ENCODE measurements at regions not wholly inside any gene's neighbourhood (a gene's known extent, or its start where the extent isn't known, plus 50 kb on each side); places are given as distances from the start of the nearest gene placed in this dataset.
A peak's percentile ranks its signal among the peaks of the same experiment; 100 is the strongest.
"Not testable (repeated sequence)": the region's sequence is repeated elsewhere in the genome, so short reads cannot be mapped to it uniquely, and the experiment has no call there.

DNA sequence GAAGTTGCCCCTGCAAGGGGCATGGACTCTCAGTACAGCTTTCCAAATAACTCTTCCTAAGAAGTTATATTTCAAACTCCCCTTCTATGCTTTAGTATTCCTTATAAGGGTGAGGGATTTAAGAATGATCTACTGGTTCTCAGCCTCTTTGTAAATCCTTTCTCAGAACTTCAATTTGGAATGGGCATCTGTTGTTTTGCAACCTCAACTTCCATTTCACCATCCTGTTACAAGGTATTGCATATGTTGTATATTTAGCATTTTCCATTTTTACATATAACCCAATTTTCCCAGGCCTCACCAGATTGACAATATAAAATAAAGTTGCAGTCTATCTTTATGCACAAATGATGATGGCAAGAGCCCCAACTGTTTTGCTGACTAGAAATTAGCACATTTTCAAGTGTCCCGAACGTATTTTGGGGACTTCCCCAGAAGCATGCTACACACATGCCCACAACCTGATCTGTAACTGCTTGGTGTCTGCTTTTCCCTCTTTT is 154.9 kb upstream of the CARMIL1 start:
- no peak for DNase-seq (ENCODE audit: low read depth)

DNA sequence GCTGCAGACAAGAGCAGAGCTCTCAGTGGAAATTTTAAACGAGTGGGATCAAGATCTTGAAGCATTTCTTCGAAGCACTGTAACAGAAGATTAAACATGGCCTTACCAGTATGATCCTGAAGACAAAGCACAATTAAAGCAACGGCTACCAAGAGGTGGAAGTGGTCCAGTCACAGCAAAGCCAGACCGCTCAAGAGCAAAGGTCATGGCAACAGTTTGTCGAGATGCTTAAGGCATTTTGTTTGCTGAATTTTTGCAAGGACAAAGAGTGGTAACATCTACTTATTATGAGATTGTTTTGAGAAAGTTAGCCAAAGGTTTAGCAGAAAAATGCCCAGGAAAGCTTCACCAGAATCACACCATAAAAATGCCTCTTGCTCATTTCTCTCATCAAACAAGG is 153.4 kb upstream of the CARMIL1 start:
- DNase-seq (ENCODE audit: low read depth) = no peak

DNA sequence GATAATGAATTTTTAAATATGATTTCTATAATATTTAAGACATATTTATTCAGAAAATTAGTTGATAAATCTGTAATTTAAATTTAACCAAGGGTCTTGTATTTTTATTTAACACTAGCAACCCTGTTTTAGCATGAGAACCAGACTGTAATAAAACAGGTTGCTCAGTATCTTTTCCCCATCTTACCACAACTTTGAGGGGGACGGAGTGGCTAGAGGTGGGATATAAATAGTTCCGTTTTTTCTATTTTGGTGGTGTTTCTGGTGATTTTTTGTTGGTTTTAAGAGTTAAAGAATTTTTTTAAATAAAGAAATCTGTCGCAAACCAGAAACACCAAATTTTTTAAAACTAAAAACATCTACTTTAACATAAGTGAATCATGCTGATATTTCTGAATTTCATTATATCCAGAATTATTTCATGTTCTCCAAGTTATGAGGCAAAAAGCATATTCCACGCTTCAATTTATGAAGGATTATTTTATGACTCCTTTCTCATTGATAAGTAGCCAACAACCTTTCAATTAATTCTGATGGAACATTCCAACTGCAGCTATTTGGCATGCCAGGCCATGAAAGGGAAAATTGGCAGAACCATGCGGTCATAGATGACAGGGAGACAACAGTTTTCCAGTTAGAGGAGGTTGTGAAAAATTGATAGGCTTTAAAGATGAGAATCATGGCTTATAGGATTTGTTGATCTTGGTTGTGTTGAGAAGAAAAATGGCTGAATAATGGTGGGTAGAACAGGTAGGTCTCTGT is 151.9 kb upstream of the CARMIL1 start:
- no peak for DNase-seq (ENCODE audit: low read depth)

- no peak for DNase-seq (ENCODE audit: low read depth)
Observed at GRCh38 chr6:25130518-25130917, 148.7 kb upstream of the CARMIL1 start.

DNA sequence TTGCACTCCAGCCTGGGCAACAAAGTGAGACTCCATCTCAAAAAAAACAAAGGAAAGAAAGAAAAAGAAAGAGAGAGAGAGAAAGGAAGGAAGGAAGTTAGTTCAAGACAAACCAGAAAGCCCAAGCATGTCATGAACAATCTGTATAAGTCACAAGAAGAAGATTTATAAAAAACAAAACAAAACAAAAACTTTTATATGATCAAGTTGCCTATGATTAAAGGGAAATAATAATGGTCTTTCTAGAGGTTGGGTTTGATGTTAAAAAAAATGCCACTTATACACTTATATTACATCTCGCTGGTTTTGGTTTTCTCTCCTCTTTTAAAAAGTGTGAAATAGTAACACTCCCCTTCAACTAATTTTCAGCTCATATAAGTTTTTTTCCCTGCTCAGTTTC is 146.2 kb upstream of the CARMIL1 start:
- DNase-seq (ENCODE audit: low read depth) = no peak

GRCh38 chr6:25133568-25133967 is 145.6 kb upstream of the CARMIL1 start:
- DNase-seq (ENCODE audit: low read depth) = no peak

GRCh38 chr6:25136854-25137253 is 142.3 kb upstream of the CARMIL1 start:
- no peak for DNase-seq (ENCODE audit: low read depth)

GRCh38 chr6:25137480-25137879 is 141.7 kb upstream of the CARMIL1 start:
- DNase-seq (ENCODE audit: low read depth) = no peak

DNA sequence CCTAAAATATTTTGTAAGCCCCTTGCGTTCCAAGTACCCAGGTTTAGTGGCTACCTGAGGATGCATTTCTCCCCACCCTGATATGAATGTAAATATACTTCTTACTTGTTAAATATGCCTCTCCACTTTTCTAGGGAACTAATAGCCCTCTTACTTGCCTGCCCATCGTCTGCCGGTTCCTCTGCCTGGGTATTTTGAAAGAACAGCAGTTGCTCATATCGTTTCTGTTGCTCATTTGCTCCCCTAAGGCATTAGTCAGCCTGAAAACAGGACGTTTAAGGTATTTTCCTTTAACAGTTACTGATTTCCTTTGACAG is 141.3 kb upstream of the CARMIL1 start:
- no peak for DNase-seq (ENCODE audit: low read depth)

- peak; percentile 34 for DNase-seq (ENCODE audit: low read depth)
Observed at GRCh38 chr6:25138233-25138933, 140.8 kb upstream of the CARMIL1 start.

GRCh38 chr6:25138934-25139415 is 140.2 kb upstream of the CARMIL1 start:
- DNase-seq (ENCODE audit: low read depth) = no peak

DNA sequence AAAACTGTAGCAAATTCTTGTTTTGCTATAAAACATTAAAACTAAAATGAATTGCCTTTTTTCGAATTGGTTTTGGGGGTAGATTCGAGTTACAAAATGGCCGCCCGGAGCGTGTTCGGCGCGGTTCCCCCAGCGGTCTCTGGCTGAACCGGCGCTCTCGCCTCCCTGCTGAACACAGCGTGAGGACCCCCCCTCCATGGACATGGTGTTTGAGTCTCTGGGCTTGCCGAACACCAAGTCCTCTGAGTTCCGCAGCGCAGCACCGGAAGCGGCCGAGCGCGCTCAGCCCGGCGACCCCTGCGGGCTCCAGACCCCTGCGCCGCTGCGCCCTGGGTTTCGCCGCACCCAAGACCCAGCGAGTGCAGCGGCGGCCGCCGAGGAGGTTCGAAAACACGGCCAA is 139.6 kb upstream of the CARMIL1 start:
- not testable (repeated sequence) for DNase-seq (ENCODE audit: low read depth)

DNA sequence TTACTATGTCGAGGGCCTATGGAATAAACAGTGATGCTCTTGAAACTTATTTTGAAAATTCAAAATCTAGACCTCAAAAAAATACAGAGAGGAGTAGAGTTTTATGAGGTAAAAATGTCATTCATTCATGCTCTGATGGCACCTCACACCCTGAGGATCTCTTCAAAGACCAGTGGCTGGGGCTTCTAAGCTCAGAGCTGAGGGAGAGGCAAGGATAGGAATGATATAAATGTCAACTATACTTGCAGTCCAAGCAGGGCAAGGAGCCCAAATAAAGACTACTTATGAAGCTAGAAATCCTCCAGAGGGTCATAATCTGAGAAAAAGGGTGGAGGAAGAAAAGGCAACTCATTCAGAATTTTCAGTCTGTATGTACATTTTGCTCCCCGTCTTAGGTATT is 136.7 kb upstream of the CARMIL1 start:
- no peak for DNase-seq (ENCODE audit: low read depth)

DNA sequence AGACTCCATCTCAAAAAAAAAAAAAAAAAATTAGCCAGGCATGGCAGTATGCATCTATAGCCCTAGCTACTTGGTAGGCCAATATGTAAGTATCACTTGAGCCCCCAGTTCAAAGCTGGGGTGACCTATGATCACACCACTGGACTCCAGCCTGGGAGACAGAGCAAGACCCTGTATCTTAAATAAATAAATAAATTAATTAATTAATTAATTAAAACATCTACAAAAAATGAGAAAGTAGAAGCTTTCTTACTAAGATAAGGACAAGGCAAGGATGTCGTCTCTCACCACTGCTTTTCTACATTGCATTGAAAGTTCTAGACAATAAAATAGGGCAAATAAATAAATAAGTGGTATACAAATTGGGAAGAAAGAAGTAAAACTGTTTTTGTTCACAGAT is 134.3 kb upstream of the CARMIL1 start:
- no peak for DNase-seq (ENCODE audit: low read depth)

DNA sequence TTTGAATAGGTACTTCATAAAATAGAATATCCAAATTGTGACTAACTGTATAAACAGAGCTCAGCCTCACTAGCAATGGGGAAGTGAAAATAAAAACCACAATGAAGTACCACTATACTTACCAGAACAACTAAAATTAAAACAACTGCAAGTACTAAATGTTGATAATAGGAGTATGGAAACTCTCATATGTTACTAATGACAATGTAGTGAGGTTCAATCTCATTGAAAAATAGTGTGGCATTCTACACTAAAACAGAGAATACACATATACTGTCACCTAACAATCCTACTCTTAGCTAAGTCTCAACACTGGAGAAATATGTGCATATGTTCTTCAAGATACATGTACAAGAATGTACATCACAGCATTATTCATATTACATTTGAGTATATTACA is 132.0 kb upstream of the CARMIL1 start:
- DNase-seq (ENCODE audit: low read depth) = no peak

DNA sequence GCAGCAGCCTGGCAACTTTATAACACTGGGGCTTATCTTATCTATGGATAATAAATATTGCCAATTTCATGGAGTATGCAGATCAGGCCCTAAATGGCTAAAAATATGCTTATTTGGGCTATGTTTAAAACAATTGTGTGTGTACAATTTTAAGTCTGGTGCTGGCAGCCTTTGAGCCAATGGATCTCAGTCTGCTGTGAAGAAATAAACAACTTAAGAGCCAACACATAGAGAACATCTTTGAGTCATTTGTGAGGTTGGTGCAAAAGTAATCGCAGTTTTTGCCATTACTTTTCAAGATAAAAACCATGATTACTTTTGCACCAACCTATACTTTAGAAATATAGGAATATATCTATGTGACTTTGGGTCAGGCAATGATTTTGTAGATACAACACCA is 129.1 kb upstream of the CARMIL1 start:
- no peak for DNase-seq (ENCODE audit: low read depth)

DNA sequence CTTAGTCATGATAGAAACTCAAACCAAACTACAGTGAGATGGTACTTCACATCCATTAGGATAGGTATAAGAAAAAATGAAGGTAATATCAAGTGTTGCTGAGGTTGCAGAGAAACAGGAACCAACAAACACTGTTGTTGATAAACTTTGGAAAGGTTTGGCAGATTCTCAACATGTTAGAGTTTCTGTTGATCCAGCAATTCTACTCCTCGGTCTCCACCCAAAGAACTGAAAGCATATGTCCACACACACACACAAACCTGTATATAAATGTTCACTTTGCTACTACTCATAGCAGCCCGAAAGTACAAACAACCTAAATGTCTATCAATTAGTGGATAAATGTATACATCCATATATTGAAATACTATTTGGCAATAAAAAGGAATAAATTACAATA is 128.3 kb upstream of the CARMIL1 start:
- DNase-seq (ENCODE audit: low read depth) = no peak

DNA sequence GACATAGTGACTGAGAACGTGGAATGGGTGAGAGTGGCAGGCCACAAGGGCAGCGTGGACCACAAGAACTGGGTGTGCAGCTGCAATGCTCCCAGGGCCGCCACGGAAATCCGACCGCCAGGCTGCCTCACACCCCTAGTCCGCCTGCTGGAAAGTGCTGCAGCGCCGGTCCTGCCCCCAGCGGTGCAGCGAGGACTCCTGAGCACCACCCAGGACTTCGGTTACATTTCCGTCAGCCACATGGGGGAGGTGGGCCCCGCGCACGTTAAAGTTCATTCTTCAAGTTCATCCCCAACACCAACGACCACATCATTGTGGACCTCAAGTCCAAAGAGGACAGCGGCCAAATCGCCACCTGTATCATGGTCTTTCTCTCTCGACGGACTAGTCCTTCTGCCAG is 126.1 kb upstream of the CARMIL1 start:
- no peak for DNase-seq (ENCODE audit: low read depth)

GRCh38 chr6:25154034-25154596 is 125.1 kb upstream of the CARMIL1 start:
- DNase-seq (ENCODE audit: low read depth) = no peak

DNA sequence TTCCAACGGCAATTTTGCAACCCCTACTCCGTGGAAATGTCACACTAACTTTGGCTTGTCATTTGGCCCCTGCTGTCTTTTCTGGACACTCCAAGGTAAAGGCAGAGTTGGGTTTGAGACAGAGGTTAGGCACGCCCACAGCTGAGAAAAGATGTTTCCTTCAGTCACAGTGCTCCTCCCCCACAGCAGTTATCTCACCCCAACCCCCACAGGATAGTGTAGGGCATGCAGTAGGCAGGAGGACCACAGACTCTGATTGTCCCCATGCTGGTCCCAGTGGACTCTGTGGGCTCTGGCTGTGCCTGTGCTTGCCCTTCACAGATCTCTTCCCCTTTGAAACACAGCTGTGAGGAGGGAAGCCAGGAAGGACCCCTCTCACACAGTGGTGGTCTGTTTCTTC is 124.0 kb upstream of the CARMIL1 start:
- DNase-seq (ENCODE audit: low read depth) = no peak

- DNase-seq (ENCODE audit: low read depth) = no peak
Observed at GRCh38 chr6:25156123-25156522, 123.1 kb upstream of the CARMIL1 start.

DNA sequence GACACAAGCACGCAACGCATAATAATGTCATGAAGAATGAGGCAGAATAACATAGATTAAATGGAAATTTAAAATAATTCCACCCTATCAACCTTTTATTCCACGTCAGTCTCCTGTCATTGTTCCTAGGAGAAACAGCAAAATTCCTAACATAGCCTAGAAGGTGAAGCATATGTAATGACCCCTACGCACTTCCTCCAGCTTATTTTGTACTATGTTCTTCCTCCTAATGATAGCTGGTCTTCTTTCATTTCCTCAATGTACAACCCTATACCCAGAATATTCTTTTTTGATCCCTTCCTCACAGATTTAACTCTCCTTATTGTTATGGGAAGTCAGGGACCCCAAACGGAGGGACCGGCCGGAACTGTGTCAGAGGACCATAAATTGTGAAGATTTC is 122.0 kb upstream of the CARMIL1 start:
- no peak for DNase-seq (ENCODE audit: low read depth)

- no peak for DNase-seq (ENCODE audit: low read depth)
Observed at GRCh38 chr6:25157842-25158241, 121.3 kb upstream of the CARMIL1 start.

Measured in T-helper 22 cell (primary cell).